K562 (cell line): ENCODE measurements at regions not wholly inside any gene's neighbourhood (a gene's known extent, or its start where the extent isn't known, plus 50 kb on each side); places are given as distances from the start of the nearest gene placed in this dataset.

ENCODE experiments used
- ATAC-seq: fragments of 200-7000 bp; cut with Tn5 transposase; 3 replicates; pipeline ENCODE4 v1.9.1; 2020; ENCODE audit warnings: moderate library complexity
- BruUV-seq: library from RNA; stranded (reverse); fragments of 400-500 nt; replicated peaks from 2 replicates; lab custom pipeline; 2021; lab: Mats Ljungman, UMichigan
- CTCF ChIA-PET: fragments of 300-600 bp; formaldehyde crosslinking; extraction: SDS; loops from one replicate; lab custom pipeline; 2021; ENCODE audit warnings: low intra/inter-chr PET ratio; lab: Yijun Ruan, JAX
- POLR2A ChIA-PET: fragments of 300-600, 350-650 bp; sonication (Branson Sonifier 250); formaldehyde crosslinking; extraction: SDS; loops from one replicate; lab custom pipeline; 2021; ENCODE audit warnings: antibody characterized with exemption, inconsistent platforms; lab: Yijun Ruan, JAX
- DNase-seq, 4 experiments: peaks; one replicate each; pipeline versions ENCODE4 v3.0.0 to v3.0.0-alpha.2; 2011 to 2018; ENCODE audit warnings: low spot score in 3 of 4, mixed read lengths in 3 of 4; ENCODE audit errors: extremely low read depth in 1 of 4
- FAIRE-seq: peaks from 2 replicates; lab custom pipeline; 2011; peaks lifted over from hg19 to GRCh38; lab: Jason Lieb, UNC
- H2AFZ ChIP-seq: 2 replicates; pipeline ENCODE4 v1.6.0; 2011; ENCODE audit warnings: low read depth, low read length, control low read depth, inconsistent platforms
- H3K27ac ChIP-seq: fragments of 200-600 bp; 3 replicates; pipeline ENCODE4 v1.8.0; 2011; ENCODE audit warnings: low read depth, mild to moderate bottlenecking, control low read depth, inconsistent platforms, low read length, moderate library complexity, mixed read lengths; ENCODE audit errors: extremely low read depth
- H3K27me3 ChIP-seq, 2 experiments: fragments of 300-600 bp in 1 of 2; 2 replicates in 1 of 2; 3 replicates in 1 of 2; pipeline versions ENCODE4 v1.6.0 to v1.8.0; 2011; ENCODE audit warnings: inconsistent platforms in 2 of 2, low read length in 2 of 2, mild to moderate bottlenecking in 1 of 2, mixed read lengths in 1 of 2, moderate library complexity in 1 of 2; ENCODE audit not compliant: control insufficient read depth in 2 of 2, insufficient read depth in 2 of 2
- H3K36me3 ChIP-seq: fragments of 300-600 bp; 3 replicates; pipeline ENCODE4 v1.8.0; 2011; ENCODE audit warnings: mild to moderate bottlenecking, low read length, inconsistent platforms; ENCODE audit not compliant: control insufficient read depth, insufficient read depth
- H3K4me1 ChIP-seq, 2 experiments: fragments of 200-600 bp in 1 of 2; replicated peaks in 1 of 2; 2 replicates in 1 of 2; 3 replicates in 1 of 2; pipeline versions ENCODE4 v1.5.1 to v1.8.0; 2011; ENCODE audit warnings: inconsistent platforms in 2 of 2, low read length in 2 of 2, mild to moderate bottlenecking in 1 of 2, mixed read lengths in 1 of 2, moderate library complexity in 1 of 2; ENCODE audit not compliant: control insufficient read depth in 2 of 2, insufficient read depth in 2 of 2
- H3K4me2 ChIP-seq: 2 replicates; pipeline ENCODE4 v1.6.1; 2011; ENCODE audit warnings: low read length, control low read depth, inconsistent platforms, mixed read lengths; ENCODE audit not compliant: insufficient read depth
- H3K4me3 ChIP-seq: fragments of 200-600 bp; sonication (generic), shearing (Covaris generic); 2 replicates; pipeline ENCODE4 v1.5.1; 2016; ENCODE audit warnings: control low read depth, inconsistent platforms
- H3K79me2 ChIP-seq: fragments of 200-600 bp; 3 replicates; pipeline ENCODE4 v1.8.0; 2011; ENCODE audit warnings: low read length, inconsistent platforms; ENCODE audit not compliant: control insufficient read depth, insufficient read depth
- H3K9ac ChIP-seq, 2 experiments: 2 replicates each; pipeline versions ENCODE4 v1.6.0 to v1.6.1; 2011; ENCODE audit warnings: low read depth in 2 of 2, low read length in 2 of 2, control low read depth in 1 of 2, inconsistent platforms in 1 of 2, mild to moderate bottlenecking in 1 of 2, mixed read lengths in 1 of 2; ENCODE audit not compliant: insufficient read depth in 1 of 2
- H3K9me1 ChIP-seq: one replicate; pipeline ENCODE4 v1.6.0; 2011; ENCODE audit warnings: inconsistent platforms, mild to moderate bottlenecking, low read length, moderate library complexity; ENCODE audit not compliant: control insufficient read depth, insufficient read depth
- H3K9me3 ChIP-seq: replicated peaks from 2 replicates; pipeline ENCODE4 v1.5.1; 2011; ENCODE audit warnings: low read depth, low read length, inconsistent platforms; ENCODE audit not compliant: control insufficient read depth, insufficient read depth
- H4K20me1 ChIP-seq: replicated peaks from 2 replicates; pipeline ENCODE4 v1.6.1; 2011; ENCODE audit warnings: low read length, inconsistent platforms, mixed read lengths; ENCODE audit not compliant: control insufficient read depth, insufficient read depth
- FOXJ2 ChIP-seq: fragments of 200-800 bp; sonication (Bioruptor generic); IDR thresholded peaks from 2 replicates; pipeline ENCODE4 v1.6.1; 2016; ENCODE audit warnings: missing genetic modification characterization, missing compliant biosample characterization
- HLTF ChIP-seq: fragments of 450-650 bp; IDR thresholded peaks from 2 replicates; pipeline ENCODE4 v1.6.1; 2016
- HNRNPUL1 ChIP-seq: fragments of 200-400 bp; formaldehyde crosslinking; IDR thresholded peaks from 2 replicates; pipeline ENCODE4 v1.6.1; 2017; ENCODE audit warnings: low read length
- ZNF133 ChIP-seq: fragments of 250-450 bp; sonication (Bioruptor Pico); IDR thresholded peaks from 2 replicates; pipeline ENCODE4 v1.4.0; 2020; ENCODE audit warnings: mild to moderate bottlenecking
- ZNF830 ChIP-seq: fragments of 250-450 bp; sonication (Bioruptor Pico); IDR thresholded peaks from 2 replicates; pipeline ENCODE4 v1.5.0; 2021; ENCODE audit warnings: mild to moderate bottlenecking
- WGBS: fragments of 100-300 bp; shearing (Covaris generic); methylation state at CpG from one replicate; pipeline ENCODE4 v1.1.6; 2016; ENCODE audit warnings: low coverage, mixed read lengths; ENCODE audit not compliant: insufficient coverage; ENCODE audit errors: missing lambda C conversion rate; 5-methylcytosine and 5-hydroxymethylcytosine counted together
- in situ Hi-C: fragments of 300-500 bp; cut with MboI; formaldehyde crosslinking; loops from 4 replicates; pipeline ENCODE4 v1.15.0; 2018; ENCODE audit warnings: inconsistent platforms, mixed read lengths
- intact Hi-C: fragments of 100-400 bp; cut with micrococcal nuclease; formaldehyde crosslinking; loops from 2 replicates; pipeline ENCODE4 v1.14.2; 2022
- TF ChIP-seq, protein P1 (sequence below): fragments of 250-450 bp; sonication (Bioruptor Pico); IDR thresholded peaks from 2 replicates; pipeline ENCODE4 v1.5.0; 2022; ENCODE audit warnings: mild to moderate bottlenecking

DNA sequence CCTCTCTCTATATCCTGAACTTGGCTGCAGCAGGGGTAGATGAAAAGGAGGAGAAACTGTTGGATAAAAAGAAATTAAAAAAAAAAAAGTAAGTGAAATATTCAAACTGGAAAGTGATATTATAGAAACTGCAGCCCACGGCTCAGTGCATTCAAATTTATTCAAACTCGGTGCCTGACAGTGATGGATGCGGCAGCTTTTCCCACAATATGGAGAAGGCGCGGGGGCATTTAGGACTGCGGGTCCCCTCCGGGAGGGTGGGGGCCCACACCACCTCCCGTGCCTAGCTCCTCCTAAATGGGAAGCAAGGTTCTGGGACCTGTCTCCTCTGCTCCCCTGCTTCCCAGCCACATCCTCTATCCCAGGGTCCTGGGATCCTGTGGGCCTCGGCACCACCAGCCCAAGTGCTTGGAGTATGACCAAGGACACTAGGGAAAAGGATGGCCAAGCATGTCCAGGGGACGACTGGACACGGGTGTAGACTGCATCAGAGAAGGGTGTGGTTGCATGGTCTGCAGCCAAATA lies 82.4 kb downstream of the HIF1AN start:
- Histone ChIP-seq H2AFZ (no peak overlapping the region), H3K36me3 (no peaks in the 10 kb centered on the region), H3K4me3 (no peak overlapping the region), H3K79me2 (no peaks in the 10 kb centered on the region), H3K9me1 (no peaks in the 10 kb centered on the region), H3K27ac (no peak overlapping the region), H3K27me3 (peaks cover 5 to 42% of the 10 kb centered on the region in 2 experiments; a peak in 3 of 5 replicates), H3K4me2 (no peak overlapping the region), H3K4me1 (no peaks in the 10 kb centered on the region; a peak in 1 of 5 replicates), H3K9ac (no peak overlapping the region), H3K9me3 (no peaks in the 10 kb centered on the region), H4K20me1 (no peaks in the 10 kb centered on the region)
- ChIA-PET POLR2A (interaction anchor here (0.7 kb wide), 1 partner anchor 46 kb away, joined by 4 read pairs; no protein-coding TSS in a partner anchor), CTCF (no interaction called here)
- ATAC-seq = no peak
- intact Hi-C loops = no loop called here
- in situ Hi-C loops = no loop called here
- no TSS peak for BruUV-seq
- no peak for FAIRE-seq
- TF ChIP-seq HLTF (no peak), FOXJ2 (tag) (no peak), ZNF133 (no peak), ZNF830 (CRISPR knock-in tag) (no peak), HNRNPUL1 (no peak)
- TF ChIP-seq, protein P1, sequence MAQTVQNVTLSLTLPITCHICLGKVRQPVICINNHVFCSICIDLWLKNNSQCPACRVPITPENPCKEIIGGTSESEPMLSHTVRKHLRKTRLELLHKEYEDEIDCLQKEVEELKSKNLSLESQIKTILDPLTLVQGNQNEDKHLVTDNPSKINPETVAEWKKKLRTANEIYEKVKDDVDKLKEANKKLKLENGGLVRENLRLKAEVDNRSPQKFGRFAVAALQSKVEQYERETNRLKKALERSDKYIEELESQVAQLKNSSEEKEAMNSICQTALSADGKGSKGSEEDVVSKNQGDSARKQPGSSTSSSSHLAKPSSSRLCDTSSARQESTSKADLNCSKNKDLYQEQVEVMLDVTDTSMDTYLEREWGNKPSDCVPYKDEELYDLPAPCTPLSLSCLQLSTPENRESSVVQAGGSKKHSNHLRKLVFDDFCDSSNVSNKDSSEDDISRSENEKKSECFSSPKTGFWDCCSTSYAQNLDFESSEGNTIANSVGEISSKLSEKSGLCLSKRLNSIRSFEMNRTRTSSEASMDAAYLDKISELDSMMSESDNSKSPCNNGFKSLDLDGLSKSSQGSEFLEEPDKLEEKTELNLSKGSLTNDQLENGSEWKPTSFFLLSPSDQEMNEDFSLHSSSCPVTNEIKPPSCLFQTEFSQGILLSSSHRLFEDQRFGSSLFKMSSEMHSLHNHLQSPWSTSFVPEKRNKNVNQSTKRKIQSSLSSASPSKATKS (CRISPR knock-in tag) = no peak
- 3% methylated on average over 11 of the region's 11 CpGs for WGBS
- no peak for DNase-seq
